AG04449 (cell line): ENCODE measurements at regions not wholly inside any gene's neighbourhood (a gene's known extent, or its start where the extent isn't known, plus 50 kb on each side); places are given as distances from the start of the nearest gene placed in this dataset.

Experiments used
- CTCF ChIA-PET: fragments of 350-600 bp; formaldehyde crosslinking; extraction: SDS; loops from one replicate; lab custom pipeline; 2021; ENCODE audit warnings: antibody characterized with exemption; lab: Yijun Ruan, JAX
- POLR2A ChIA-PET: fragments of 400-600, 350-600 bp; formaldehyde crosslinking; extraction: SDS; loops from one replicate; lab custom pipeline; 2020; ENCODE audit warnings: antibody characterized with exemption, inconsistent platforms; lab: Yijun Ruan, JAX
- DNase-seq: peaks from one replicate; pipeline ENCODE4 v3.0.0-alpha.2; 2010; ENCODE audit warnings: low read depth, low spot score
- H3K4me3 ChIP-seq: 2 replicates; pipeline ENCODE4 v1.5.1; 2011; ENCODE audit warnings: low read depth, mild to moderate bottlenecking, control low read depth, low read length
- TF ChIP-seq, protein P1 (sequence below): IDR thresholded peaks from one replicate; pipeline ENCODE4 v1.5.1; 2011; ENCODE audit warnings: mild to moderate bottlenecking, moderate library complexity, low read length, control low read depth, inconsistent platforms; ENCODE audit not compliant: insufficient read depth; ENCODE audit errors: missing control alignments

GRCh38 chr11:13094930-13095687 lies 86.0 kb downstream of the RASSF10 start:
- TF ChIP-seq, protein P1, sequence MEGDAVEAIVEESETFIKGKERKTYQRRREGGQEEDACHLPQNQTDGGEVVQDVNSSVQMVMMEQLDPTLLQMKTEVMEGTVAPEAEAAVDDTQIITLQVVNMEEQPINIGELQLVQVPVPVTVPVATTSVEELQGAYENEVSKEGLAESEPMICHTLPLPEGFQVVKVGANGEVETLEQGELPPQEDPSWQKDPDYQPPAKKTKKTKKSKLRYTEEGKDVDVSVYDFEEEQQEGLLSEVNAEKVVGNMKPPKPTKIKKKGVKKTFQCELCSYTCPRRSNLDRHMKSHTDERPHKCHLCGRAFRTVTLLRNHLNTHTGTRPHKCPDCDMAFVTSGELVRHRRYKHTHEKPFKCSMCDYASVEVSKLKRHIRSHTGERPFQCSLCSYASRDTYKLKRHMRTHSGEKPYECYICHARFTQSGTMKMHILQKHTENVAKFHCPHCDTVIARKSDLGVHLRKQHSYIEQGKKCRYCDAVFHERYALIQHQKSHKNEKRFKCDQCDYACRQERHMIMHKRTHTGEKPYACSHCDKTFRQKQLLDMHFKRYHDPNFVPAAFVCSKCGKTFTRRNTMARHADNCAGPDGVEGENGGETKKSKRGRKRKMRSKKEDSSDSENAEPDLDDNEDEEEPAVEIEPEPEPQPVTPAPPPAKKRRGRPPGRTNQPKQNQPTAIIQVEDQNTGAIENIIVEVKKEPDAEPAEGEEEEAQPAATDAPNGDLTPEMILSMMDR: no peak
- CTCF ChIA-PET: no interaction called here
- POLR2A ChIA-PET: no interaction called here

DNA sequence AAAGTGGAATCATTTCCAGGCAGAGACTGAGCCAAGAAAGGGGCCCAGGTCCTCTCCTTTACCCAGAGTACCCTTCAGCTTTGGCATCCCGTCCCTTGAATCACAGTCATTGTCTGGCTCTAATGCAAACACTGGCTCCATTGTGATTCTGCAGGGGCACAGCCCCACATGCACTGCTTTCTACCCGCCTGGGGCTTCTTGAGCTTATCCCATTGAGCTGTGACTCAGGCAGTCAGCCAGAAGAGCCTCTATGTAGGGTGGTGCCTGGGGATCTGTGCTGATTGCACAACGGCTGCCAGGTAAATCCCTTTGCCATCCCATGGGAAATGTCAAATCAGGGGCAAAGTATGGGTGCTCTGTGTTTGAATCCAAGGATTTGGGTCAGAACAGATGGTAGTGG lies 88.9 kb downstream of the RASSF10 start:
- TF ChIP-seq, protein P1: no peak
- H3K4me3 ChIP-seq: no peak overlapping the region
- CTCF ChIA-PET: no interaction called here
- no peak for DNase-seq
- POLR2A ChIA-PET: no interaction called here

More at GRCh38 chr11:13094930-13095687, 86.0 kb downstream of the RASSF10 start:
- DNase-seq: no peak
- no peak overlapping the region for H3K4me3 ChIP-seq

GRCh38 chr11:13098616-13099289 lies 89.6 kb downstream of the RASSF10 start:
- TF ChIP-seq, protein P1: no peak
- no peak overlapping the region for H3K4me3 ChIP-seq
- DNase-seq: no peak
- CTCF ChIA-PET: no interaction called here
- POLR2A ChIA-PET: no interaction called here

DNA sequence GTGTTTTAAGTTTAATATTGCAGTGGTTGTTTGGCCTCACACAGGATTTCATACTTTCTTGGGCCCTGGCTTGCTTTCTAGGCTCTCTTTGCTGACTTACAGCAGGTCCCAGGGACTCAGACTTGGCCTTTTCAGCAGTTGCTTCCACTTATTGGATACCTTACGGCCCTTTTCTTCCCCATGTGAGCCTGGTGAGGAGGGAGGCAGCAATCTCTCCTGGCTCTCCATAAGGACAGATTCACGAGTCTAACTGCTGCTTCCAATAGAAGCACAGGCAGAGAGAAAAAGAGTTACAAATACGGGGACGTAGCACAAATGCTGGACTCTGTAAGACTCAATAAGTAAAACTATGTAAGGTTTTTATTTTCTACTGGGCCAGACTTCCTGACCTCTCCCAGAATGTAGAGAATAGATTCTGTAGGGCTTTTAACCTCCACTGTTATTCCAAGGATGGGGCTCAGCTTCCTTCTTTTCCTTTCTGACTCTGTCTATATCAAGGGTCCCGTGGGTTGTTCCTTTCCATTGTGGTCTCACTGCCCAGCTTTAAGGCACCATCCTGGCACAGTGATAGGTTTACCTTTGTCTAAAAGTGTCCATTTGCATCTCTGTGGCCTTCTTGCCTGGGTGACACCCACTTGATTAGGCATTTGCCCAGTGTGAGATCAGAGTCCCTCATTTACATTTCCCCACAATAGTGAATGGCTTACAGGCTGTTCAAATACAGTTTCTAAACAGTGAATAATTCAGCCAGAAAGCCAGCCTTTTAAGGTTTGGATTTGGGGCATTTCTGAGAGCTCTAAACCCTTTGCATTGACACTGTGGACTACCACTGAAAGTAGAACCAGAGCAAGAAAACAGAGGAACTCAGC lies 92.8 kb downstream of the RASSF10 start:
- DNase-seq: no peak
- H3K4me3 ChIP-seq: no peak overlapping the region
- ChIA-PET POLR2A (no interaction called here), CTCF (no interaction called here)
- TF ChIP-seq, protein P1: no peak

DNA sequence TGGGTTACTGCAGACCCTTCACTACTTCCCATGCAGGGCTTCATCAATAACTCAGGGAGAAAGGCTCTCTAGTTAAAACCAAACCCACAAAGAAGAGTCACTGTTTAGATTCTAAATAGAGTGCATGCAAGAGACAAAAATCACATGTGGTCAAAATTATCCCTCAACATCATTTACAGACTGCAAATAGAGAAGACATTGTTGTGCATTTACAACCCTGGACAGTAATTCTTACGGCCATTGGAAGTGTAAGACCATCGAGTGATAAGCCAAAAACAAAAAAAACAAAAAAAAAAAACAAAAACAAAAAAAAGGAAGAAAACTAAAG lies 93.4 kb downstream of the RASSF10 start:
- no peak for DNase-seq
- ChIA-PET POLR2A (no interaction called here), CTCF (no interaction called here)
- H3K4me3 ChIP-seq: no peak overlapping the region
- TF ChIP-seq, protein P1: no peak

GRCh38 chr11:13102865-13103539 lies 93.9 kb downstream of the RASSF10 start:
- ChIA-PET POLR2A (no interaction called here), CTCF (no interaction called here)
- TF ChIP-seq, protein P1: no peak
- DNase-seq: no peak
- no peak overlapping the region for H3K4me3 ChIP-seq
